Left ventricle myocardium superior (tissue), 1 donor: ENCODE measurements at regions not wholly inside any gene's neighbourhood (a gene's known extent, or its start where the extent isn't known, plus 50 kb on each side); places are given as distances from the start of the nearest gene placed in this dataset.
"Not testable (repeated sequence)": the region's sequence is repeated elsewhere in the genome, so short reads cannot be mapped to it uniquely, and the experiment has no call there.

Experiments
- ATAC-seq: fragments of 200-7000 bp; cut with Tn5 transposase; one replicate; pipeline ENCODE4 v1.9.1; 2020; ENCODE audit warnings: mild to moderate bottlenecking, moderate library complexity
- DNase-seq: peaks from one replicate; pipeline ENCODE4 v3.0.0-alpha.2; 2020
- intact Hi-C: fragments of 100-400 bp; cut with micrococcal nuclease; formaldehyde crosslinking; loops from one replicate; pipeline ENCODE4 v1.11.0; 2022
- donor health status: DM: no; HTN: yes; CAD: no; lungs with severe emphysema.

DNA sequence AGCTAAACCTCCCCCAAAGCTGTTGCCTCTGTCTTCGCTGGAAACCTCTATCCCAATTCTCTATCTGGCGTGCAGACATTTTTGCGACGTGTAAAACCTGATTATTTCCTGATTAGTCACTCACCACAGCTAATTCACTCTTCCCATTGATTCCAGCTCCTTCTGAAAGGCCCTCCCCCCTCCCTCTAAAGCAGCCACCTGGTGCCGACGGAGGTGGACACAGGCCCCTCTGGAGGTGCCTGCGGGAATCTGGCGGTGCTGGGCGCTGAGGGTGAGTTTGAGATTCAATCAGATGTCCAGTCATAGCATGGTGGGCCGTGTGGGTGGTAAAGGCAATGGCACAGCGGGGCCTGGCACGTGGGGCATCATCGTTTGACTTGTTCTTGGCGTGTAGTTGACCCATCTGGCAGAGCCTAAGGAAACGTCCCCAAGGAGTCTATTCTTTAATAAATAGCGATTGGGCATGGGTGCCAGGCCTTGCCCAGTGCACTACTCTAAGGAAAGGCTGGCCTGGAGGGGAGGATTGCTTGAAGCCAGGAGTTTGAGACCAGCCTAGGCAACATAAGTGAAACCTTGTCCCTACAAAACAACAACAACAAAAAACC is 271.1 kb upstream of the MVB12B start:
- intact Hi-C loops, result no loop called here
- DNase-seq (no peak), ATAC-seq (no peak)

GRCh38 chr9:126056312-126057021 is 270.2 kb upstream of the MVB12B start:
- DNase-seq (no peak), ATAC-seq (no peak)
- intact Hi-C loops, result no loop called here

GRCh38 chr9:126057121-126057825 is 269.4 kb upstream of the MVB12B start:
- intact Hi-C loops, result no loop called here
- ATAC-seq, result no peak
- DNase-seq, result no peak

DNA sequence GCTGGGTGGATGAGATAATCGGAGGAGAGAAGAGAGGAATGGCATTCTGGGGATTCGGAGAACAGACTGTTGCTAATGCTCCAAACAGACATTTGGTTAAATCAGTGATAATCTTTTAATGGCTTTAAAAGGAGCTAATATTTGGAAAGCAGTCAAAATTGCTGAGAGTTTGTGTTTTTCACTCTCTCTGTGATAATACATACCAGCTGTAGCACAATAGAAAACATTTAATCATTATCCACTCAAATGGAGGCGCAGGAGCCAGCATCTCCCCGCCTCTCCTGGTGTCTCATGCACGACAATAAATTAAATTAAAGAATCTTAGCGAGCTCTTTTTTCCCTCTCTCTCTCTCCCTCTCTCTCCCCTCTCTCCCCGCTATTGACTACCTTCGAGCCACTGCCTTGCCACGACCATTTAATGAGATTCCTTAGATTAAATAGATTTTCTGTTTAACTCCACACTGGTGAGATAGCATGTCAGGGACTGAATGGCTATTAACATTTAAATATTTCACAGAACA is 268.6 kb upstream of the MVB12B start:
- intact Hi-C loops, result no loop called here
- DNase-seq (no peak), ATAC-seq (no peak)

GRCh38 chr9:126058591-126058990 is 268.0 kb upstream of the MVB12B start:
- intact Hi-C loops, result no loop called here
- DNase-seq (no peak), ATAC-seq (no peak)

DNA sequence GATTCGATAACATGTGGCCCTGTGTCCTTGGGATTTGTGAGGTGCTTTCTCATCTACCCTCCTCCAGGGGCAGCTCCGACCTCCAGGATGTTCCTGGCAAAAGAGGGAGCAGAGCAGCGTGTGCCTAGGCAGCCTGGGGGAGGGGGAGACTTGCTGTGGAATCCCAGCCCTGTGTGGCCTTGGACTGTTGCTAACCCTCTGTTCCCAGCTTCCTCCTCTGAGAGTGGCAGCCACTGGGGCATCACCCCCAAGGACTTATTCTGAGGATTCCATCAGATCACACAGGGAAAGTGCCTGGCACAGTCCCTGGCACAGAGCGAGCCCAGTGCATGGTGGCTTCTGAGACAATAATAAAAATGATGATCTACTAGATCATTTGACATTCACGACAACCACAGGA is 265.1 kb upstream of the MVB12B start:
- DNase-seq (no peak), ATAC-seq (no peak)
- intact Hi-C loops, result no loop called here

- ATAC-seq (no peak), DNase-seq (no peak)
- intact Hi-C loops, result no loop called here
Measured at GRCh38 chr9:126062158-126062886, 264.3 kb upstream of the MVB12B start.

DNA sequence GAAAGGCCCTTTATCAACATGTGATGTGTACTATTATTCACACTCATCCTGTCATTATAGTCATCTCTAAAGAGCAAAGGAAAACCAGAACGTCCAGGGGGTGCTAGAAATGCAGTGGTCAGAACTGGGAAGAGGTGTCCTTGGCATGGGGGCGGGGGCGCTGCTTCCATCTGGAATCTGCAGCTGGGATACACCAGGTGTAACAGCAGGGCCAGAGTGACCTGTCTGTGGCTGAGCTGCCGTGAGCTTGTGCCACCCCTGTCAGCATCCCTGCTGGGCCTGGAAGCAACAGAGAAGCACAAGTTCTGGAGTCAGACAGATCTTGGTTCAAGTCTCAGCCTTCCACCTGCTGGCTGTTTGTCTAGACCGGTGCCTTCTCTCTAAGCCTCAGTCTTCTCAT is 263.3 kb upstream of the MVB12B start:
- DNase-seq, result no peak
- intact Hi-C loops, result no loop called here
- no peak for ATAC-seq

GRCh38 chr9:126066131-126066530 is 260.5 kb upstream of the MVB12B start:
- intact Hi-C loops, result no loop called here
- ATAC-seq (no peak), DNase-seq (no peak)

DNA sequence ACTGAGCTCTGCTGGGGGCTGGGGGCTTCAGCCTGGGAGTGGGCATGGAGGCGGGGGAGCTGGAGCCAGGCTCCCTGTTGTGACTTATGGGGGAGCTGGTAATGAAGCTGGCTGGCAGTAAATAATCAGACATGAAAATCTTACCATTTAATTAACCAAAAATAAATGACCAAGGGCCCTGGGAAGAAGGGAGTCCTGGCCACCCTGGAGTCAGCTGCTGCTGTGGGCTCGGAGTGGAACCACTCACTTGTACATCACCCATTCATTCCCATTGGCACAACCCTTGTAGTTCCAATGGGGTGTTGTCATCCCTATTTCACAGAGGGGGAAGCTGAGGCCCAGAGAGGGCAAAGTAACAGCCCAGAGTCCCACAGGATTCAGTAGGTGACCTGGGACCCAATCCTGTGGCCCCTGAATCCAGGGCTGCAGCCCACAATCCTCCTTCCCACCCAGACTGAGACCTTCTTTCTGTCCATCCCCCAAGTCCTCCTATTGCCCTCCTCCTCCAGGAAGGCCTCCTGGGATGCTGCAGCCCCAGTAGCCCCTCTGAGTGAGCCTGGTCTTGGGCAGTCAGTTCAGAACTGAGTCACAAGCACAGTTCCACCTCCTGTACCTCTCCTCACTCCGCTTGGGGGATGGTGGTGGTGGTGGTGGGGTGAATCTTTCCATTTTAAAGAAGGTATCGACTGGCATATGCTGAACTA is 259.4 kb upstream of the MVB12B start:
- DNase-seq (no peak), ATAC-seq (no peak)
- intact Hi-C loops, result no loop called here

GRCh38 chr9:126068534-126069230 is 257.9 kb upstream of the MVB12B start:
- DNase-seq (no peak), ATAC-seq (no peak)
- intact Hi-C loops, result no loop called here

DNA sequence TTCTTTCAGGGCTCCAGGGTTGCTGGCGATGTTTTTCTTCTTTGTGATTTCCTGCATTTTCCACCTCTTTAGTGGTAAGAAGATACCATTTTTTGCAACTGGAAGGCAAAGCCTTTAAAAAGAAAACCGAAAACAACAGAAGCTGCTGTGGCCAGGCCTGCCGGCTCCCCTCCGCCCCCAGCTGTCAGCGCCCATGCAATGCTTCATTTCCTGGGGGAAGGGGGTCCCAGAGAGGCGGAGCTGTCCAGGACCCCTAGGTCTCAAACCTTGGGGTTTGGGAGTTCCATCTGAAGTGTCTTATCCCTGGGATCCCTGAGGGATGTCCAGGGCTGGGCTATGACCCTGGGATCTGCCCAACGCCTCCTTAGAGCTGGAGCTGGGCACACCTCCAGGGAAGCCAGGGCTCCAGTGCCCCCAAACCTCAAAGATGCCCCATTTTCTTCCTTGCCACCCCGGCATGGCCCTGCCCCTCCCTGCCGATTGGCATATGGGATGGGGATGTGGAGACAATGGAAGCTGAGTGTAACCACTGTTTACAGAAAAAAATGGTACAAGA is 257.2 kb upstream of the MVB12B start:
- DNase-seq (no peak), ATAC-seq (no peak)
- intact Hi-C loops, result no loop called here

GRCh38 chr9:126070058-126070655 is 256.5 kb upstream of the MVB12B start:
- DNase-seq (no peak), ATAC-seq (no peak)
- intact Hi-C loops, result no loop called here

- DNase-seq, result no peak
- no peak for ATAC-seq
- intact Hi-C loops, result no loop called here
Measured at GRCh38 chr9:126071076-126071750, 255.4 kb upstream of the MVB12B start.

DNA sequence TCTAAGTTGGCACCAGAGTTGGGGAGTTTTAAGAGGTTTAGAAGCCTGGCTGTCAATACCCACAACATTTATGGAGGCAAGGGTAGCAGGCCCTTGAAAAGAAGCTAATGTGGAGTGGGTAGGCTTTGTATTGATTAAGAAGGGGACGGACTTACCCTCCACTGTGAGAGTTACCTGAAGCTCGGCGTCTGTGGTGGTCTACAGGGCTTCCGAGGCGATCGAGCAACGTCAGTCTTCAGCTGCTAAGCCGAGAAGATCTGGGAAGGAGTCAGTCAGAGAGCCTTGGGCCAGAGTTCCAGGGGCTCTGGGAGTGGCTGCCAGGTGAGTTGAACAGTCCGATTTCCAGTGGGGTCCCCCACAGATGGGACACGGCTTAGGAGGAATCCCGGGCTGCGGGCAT is 249.0 kb upstream of the MVB12B start:
- ATAC-seq, intact Hi-C loops, DNase-seq: not testable (repeated sequence)

- no peak for ATAC-seq
- DNase-seq, result no peak
- intact Hi-C loops, result no loop called here
Measured at GRCh38 chr9:126080641-126081040, 246.0 kb upstream of the MVB12B start.

DNA sequence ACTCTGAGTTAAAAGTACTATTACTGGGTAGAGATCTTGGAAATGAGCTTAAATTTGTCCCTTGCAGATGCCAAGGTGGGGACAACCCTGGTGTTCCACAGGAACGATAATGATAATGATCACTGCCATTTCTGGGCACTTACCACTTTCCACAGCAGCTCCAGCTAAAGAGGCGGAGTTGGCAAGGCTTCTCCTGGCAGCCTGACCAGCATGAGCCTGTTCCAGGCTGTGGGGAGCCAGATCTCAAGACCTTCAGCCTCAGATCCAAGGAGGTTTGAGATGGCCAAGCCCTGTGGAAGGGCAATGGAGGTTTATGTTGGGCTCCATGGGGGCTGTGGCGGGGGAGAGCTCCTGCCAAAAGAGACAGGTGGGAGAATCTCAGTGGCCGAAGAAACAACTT is 244.9 kb upstream of the MVB12B start:
- intact Hi-C loops, result no loop called here
- ATAC-seq (no peak), DNase-seq (no peak)
